Gastrocnemius medialis (tissue), 4 donors: ENCODE measurements at regions not wholly inside any gene's neighbourhood (a gene's known extent, or its start where the extent isn't known, plus 50 kb on each side); places are given as distances from the start of the nearest gene placed in this dataset.

Source experiments
- ATAC-seq, 2 donors: fragments of 150-250 bp; one replicate each; pipeline ENCODE4 v1.9.1; 2016
- DNase-seq, 2 donors: peaks; one replicate each; pipeline ENCODE4 v3.0.0-alpha.2; 2019
- H3K27ac ChIP-seq, 4 donors: fragments of 200-600 bp; sonication (generic); 1 replicate in 1 of 4; 2 replicates in 3 of 4; pipeline ENCODE4 v1.5.1; 2016 to 2018; ENCODE audit warnings: mild to moderate bottlenecking in 2 of 4, moderate library complexity in 1 of 4
- H3K27me3 ChIP-seq, 3 donors: fragments of 200-600 bp; sonication (generic) in 2 of 3; 1 replicate in 1 of 3; 2 replicates in 2 of 3; pipeline versions ENCODE4 v1.5.1 to v1.6.0; 2016 to 2019; ENCODE audit warnings: mild to moderate bottlenecking in 1 of 3, moderate library complexity in 1 of 3
- H3K36me3 ChIP-seq, 2 donors: fragments of 200-600 bp; sonication (generic) in 1 of 2; one replicate each; pipeline ENCODE4 v1.5.1; 2017 to 2018
- H3K4me1 ChIP-seq, 2 donors: fragments of 200-600 bp; sonication (generic) in 1 of 2; one replicate each; pipeline ENCODE4 v1.5.1; 2016 to 2017; ENCODE audit warnings: mild to moderate bottlenecking in 2 of 2
- H3K4me3 ChIP-seq, 4 donors: fragments of 200-600 bp; sonication (generic) in 3 of 4; 1 replicate in 1 of 4; 2 replicates in 3 of 4; pipeline ENCODE4 v1.5.1; 2016 to 2019; ENCODE audit warnings: mild to moderate bottlenecking in 2 of 4
- H3K9me3 ChIP-seq, 3 donors: fragments of 200-600 bp; sonication (generic) in 2 of 3; 1 replicate in 1 of 3; 2 replicates in 2 of 3; pipeline ENCODE4 v1.5.1; 2016 to 2019
- POLR2A ChIP-seq, 2 donors: fragments of 450-650 bp; IDR thresholded peaks; one replicate each; pipeline ENCODE4 v1.6.1; 2017; ENCODE audit warnings: antibody characterized with exemption in 2 of 2, mild to moderate bottlenecking in 2 of 2, moderate library complexity in 2 of 2
- in situ Hi-C, 4 donors: fragments of 200-750 bp; cut with MboI; loops; one replicate each; pipeline versions ENCODE4 v1.15.0 to v1.8.0; 2017; ENCODE audit warnings: low sequenced_read_pairs in 4 of 4
- intact Hi-C: fragments of 100-400 bp; cut with DNase I; formaldehyde crosslinking; loops from one replicate; pipeline ENCODE4 v1.15.1; 2023; ENCODE audit warnings: low total_unique reads
- TF ChIP-seq, protein P1 (sequence below), 5 experiments: fragments of 450-650 bp in 3 of 5; fragments of 200-600 bp in 2 of 5; sonication (generic) in 2 of 5; IDR thresholded peaks in 4 of 5; conservative IDR thresholded peaks in 1 of 5; 1 replicate in 4 of 5; 2 replicates in 1 of 5; pipeline ENCODE4 v1.5.1; 2016 to 2019; ENCODE audit warnings: antibody characterized with exemption in 5 of 5, mild to moderate bottlenecking in 3 of 5, moderate library complexity in 3 of 5

- no peak for DNase-seq
- no peak for ATAC-seq
- TF ChIP-seq POLR2A (IDR thresholded peaks at IDR 0.05) = no peak
- TF ChIP-seq, protein P1, sequence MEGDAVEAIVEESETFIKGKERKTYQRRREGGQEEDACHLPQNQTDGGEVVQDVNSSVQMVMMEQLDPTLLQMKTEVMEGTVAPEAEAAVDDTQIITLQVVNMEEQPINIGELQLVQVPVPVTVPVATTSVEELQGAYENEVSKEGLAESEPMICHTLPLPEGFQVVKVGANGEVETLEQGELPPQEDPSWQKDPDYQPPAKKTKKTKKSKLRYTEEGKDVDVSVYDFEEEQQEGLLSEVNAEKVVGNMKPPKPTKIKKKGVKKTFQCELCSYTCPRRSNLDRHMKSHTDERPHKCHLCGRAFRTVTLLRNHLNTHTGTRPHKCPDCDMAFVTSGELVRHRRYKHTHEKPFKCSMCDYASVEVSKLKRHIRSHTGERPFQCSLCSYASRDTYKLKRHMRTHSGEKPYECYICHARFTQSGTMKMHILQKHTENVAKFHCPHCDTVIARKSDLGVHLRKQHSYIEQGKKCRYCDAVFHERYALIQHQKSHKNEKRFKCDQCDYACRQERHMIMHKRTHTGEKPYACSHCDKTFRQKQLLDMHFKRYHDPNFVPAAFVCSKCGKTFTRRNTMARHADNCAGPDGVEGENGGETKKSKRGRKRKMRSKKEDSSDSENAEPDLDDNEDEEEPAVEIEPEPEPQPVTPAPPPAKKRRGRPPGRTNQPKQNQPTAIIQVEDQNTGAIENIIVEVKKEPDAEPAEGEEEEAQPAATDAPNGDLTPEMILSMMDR (IDR thresholded peaks at IDR 0.05 in 4 of 5, conservative IDR thresholded peaks at IDR 0.05 in 1 of 5) = no peak
- no peaks in the 10 kb centered on the region for H3K36me3 ChIP-seq
- H3K4me1 ChIP-seq = no peaks in the 10 kb centered on the region
- no peaks in the 10 kb centered on the region for H3K27me3 ChIP-seq
- intact Hi-C loops (no loop called here), in situ Hi-C loops (no loop called here)
- no peak overlapping the region for H3K27ac ChIP-seq
- peaks cover 0 to 7% (median 0%) of the 10 kb centered on the region in 3 donors for H3K9me3 ChIP-seq
- H3K4me3 ChIP-seq = no peak overlapping the region
Observed at GRCh38 chr3:109851854-109852253, 514.5 kb upstream of the DPPA4 start.

DNA sequence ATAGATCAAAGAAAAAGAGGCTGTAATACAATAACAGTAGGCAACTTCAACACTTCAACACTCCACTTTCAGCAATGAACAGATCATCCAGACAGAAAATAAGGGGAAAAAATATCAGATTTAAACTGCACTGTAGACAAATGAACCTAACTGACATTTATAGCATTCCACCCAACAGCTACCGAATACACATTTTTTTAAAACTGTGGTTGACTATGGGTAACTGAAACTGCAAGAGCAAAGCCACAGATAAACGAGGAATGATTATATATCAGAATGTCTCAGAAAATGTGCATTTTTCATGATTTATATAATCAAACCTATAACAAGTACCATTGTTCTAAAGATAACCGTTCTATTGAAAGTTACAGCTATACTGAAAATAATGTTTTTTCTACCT lies 514.9 kb upstream of the DPPA4 start:
- in situ Hi-C loops = no loop called here
- peaks cover 0 to 7% (median 0%) of the 10 kb centered on the region in 3 donors for H3K9me3 ChIP-seq
- ATAC-seq (no peak), DNase-seq (no peak)
- H3K36me3 ChIP-seq = no peaks in the 10 kb centered on the region
- H3K4me3 ChIP-seq = no peak overlapping the region
- no peaks in the 10 kb centered on the region for H3K4me1 ChIP-seq
- intact Hi-C loops = no loop called here
- no peaks in the 10 kb centered on the region for H3K27me3 ChIP-seq
- TF ChIP-seq, protein P1 (IDR thresholded peaks at IDR 0.05 in 4 of 5, conservative IDR thresholded peaks at IDR 0.05 in 1 of 5) = no peak
- TF ChIP-seq POLR2A (IDR thresholded peaks at IDR 0.05) = no peak
- H3K27ac ChIP-seq = no peak overlapping the region

- Histone ChIP-seq H3K4me1 (no peaks in the 10 kb centered on the region), H3K36me3 (no peaks in the 10 kb centered on the region), H3K27me3 (no peaks in the 10 kb centered on the region), H3K9me3 (peaks cover 0 to 7% (median 0%) of the 10 kb centered on the region in 3 donors), H3K27ac (no peak overlapping the region), H3K4me3 (no peak overlapping the region)
- in situ Hi-C loops = no loop called here
- ATAC-seq = no peak
- no peak for TF ChIP-seq POLR2A (IDR thresholded peaks at IDR 0.05)
- TF ChIP-seq, protein P1 (IDR thresholded peaks at IDR 0.05 in 4 of 5, conservative IDR thresholded peaks at IDR 0.05 in 1 of 5) = no peak
- no peak for DNase-seq
- intact Hi-C loops = no loop called here
Observed at GRCh38 chr3:109853077-109853731, 515.9 kb upstream of the DPPA4 start.

- DNase-seq = no peak
- Histone ChIP-seq H3K27ac (no peak overlapping the region), H3K36me3 (no peaks in the 10 kb centered on the region), H3K4me1 (no peaks in the 10 kb centered on the region), H3K27me3 (no peaks in the 10 kb centered on the region), H3K9me3 (no peaks in the 10 kb centered on the region), H3K4me3 (no peak overlapping the region)
- ATAC-seq = no peak
- intact Hi-C loops (no loop called here), in situ Hi-C loops (no loop called here)
- TF ChIP-seq, protein P1 (IDR thresholded peaks at IDR 0.05 in 4 of 5, conservative IDR thresholded peaks at IDR 0.05 in 1 of 5) = no peak
- TF ChIP-seq POLR2A (IDR thresholded peaks at IDR 0.05) = no peak
Observed at GRCh38 chr3:109863701-109864100, 526.4 kb upstream of the DPPA4 start.

GRCh38 chr3:109864452-109864851 lies 527.1 kb upstream of the DPPA4 start:
- no peaks in the 10 kb centered on the region for H3K9me3 ChIP-seq
- DNase-seq (no peak), ATAC-seq (no peak)
- H3K27me3 ChIP-seq = no peaks in the 10 kb centered on the region
- H3K36me3 ChIP-seq = no peaks in the 10 kb centered on the region
- H3K4me3 ChIP-seq = no peak overlapping the region
- H3K4me1 ChIP-seq = no peaks in the 10 kb centered on the region
- intact Hi-C loops (no loop called here), in situ Hi-C loops (no loop called here)
- no peak overlapping the region for H3K27ac ChIP-seq
- TF ChIP-seq, protein P1 (IDR thresholded peaks at IDR 0.05 in 4 of 5, conservative IDR thresholded peaks at IDR 0.05 in 1 of 5) = no peak
- TF ChIP-seq POLR2A (IDR thresholded peaks at IDR 0.05) = no peak
